ENCODE measurements at regions not wholly inside any gene's neighbourhood (a gene's known extent, or its start where the extent isn't known, plus 50 kb on each side); places are given as distances from the start of the nearest gene placed in this dataset.

DNA sequence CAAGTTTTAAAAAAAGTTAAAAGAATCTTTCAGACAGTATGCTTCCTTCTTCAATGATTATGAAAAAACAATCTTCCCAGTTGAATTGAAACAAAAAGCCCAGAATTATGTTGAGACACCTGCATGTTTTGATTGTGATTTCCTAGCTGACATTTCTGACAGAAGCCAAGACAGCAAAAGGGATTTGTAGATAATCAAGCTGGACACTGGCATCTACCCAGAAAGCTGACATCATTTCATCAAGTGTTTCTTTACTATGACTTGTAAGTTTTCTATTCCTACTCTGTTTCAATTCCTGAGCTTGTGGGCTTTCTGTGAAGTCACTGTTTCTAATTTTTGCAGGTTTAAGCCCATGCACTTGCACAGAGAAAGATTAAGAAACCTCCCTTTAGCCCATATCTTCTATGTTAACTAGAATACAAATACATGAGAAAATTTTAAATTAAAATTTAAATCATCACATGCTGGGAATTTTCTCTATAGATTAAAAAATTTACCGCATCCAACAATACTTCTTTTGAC lies 82.9 kb upstream of the CCDC85A start:
- no peak overlapping the region for H3K27ac ChIP-seq (ENCODE audit: low read depth, low read length)
- no peaks in the 10 kb centered on the region for H3K9me3 ChIP-seq (ENCODE audit: control insufficient read depth in 1 of 2, low read length in 2 of 2)
- H3K4me1 Mint-ChIP-seq: no peaks in the 10 kb centered on the region
- no peaks in the 10 kb centered on the region for H3K36me3 ChIP-seq (ENCODE audit: insufficient read depth, low read length)
- intact Hi-C loops (cut with micrococcal nuclease): no loop called here
- H3K27me3 ChIP-seq (ENCODE audit: insufficient read depth, low read length): no peaks in the 10 kb centered on the region
- DNase-seq: no peak
- ChIA-PET POLR2A (ENCODE audit: partially characterized antibody) (no interaction called here), CTCF (ENCODE audit: partially characterized antibody) (no interaction called here)
- H3K36me3 Mint-ChIP-seq: no peaks in the 10 kb centered on the region
- no peaks in the 10 kb centered on the region for H3K4me1 ChIP-seq (ENCODE audit: insufficient read depth, low read length)
- no peak overlapping the region for H3K27ac Mint-ChIP-seq
- H3K9me3 Mint-ChIP-seq: peaks cover 0 to 6% (median under 1%) of the 10 kb centered on the region in 8 donors
- H3K27me3 Mint-ChIP-seq: no peaks in the 10 kb centered on the region
- H3K4me3 Mint-ChIP-seq: no peak overlapping the region
- no peak overlapping the region for H3K4me3 ChIP-seq (ENCODE audit: low read length in 2 of 2)

GRCh38 chr2:56102098-56102497 lies 81.7 kb upstream of the CCDC85A start:
- H3K27ac Mint-ChIP-seq: no peak overlapping the region
- no peaks in the 10 kb centered on the region for H3K36me3 ChIP-seq (ENCODE audit: insufficient read depth, low read length)
- ChIA-PET POLR2A (ENCODE audit: partially characterized antibody) (no interaction called here), CTCF (ENCODE audit: partially characterized antibody) (no interaction called here)
- no peaks in the 10 kb centered on the region for H3K4me1 ChIP-seq (ENCODE audit: insufficient read depth, low read length)
- no peak overlapping the region for H3K27ac ChIP-seq (ENCODE audit: low read depth, low read length)
- no peaks in the 10 kb centered on the region for H3K27me3 ChIP-seq (ENCODE audit: insufficient read depth, low read length)
- peaks cover 0 to 5% (median under 1%) of the 10 kb centered on the region in 8 donors for H3K9me3 Mint-ChIP-seq
- DNase-seq: no peak
- H3K27me3 Mint-ChIP-seq: no peaks in the 10 kb centered on the region
- no peaks in the 10 kb centered on the region for H3K9me3 ChIP-seq (ENCODE audit: control insufficient read depth in 1 of 2, low read length in 2 of 2)
- H3K4me3 Mint-ChIP-seq: no peak overlapping the region
- no peaks in the 10 kb centered on the region for H3K4me1 Mint-ChIP-seq
- H3K4me3 ChIP-seq (ENCODE audit: low read length in 2 of 2): no peak overlapping the region
- intact Hi-C loops (cut with micrococcal nuclease): no loop called here
- no peaks in the 10 kb centered on the region for H3K36me3 Mint-ChIP-seq

DNA sequence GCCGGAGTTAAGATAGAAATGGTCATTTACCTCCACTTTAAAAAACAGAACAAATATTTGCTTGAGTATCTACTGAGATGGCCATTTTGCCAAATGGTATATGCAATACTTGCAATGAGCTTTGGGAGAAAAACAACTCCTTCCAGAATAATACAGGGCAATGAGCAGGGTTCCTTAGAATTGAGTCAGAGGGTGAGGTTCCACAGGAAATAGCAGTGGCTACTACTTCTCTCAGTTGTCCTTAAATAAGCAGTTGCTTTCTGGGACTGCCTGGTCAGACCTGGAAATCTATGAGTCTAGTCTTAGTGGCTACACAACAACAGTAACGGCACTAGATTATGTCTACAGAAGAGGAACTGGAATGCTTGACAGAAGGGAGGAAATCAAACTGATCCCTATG lies 80.9 kb upstream of the CCDC85A start:
- POLR2A ChIA-PET (ENCODE audit: partially characterized antibody): no interaction called here
- H3K9me3 Mint-ChIP-seq: peaks cover 0 to 4% (median under 1%) of the 10 kb centered on the region in 8 donors
- Histone ChIP-seq H3K4me3 (ENCODE audit: low read length in 2 of 2) (no peak overlapping the region), H3K27me3 (ENCODE audit: insufficient read depth, low read length) (no peaks in the 10 kb centered on the region), H3K4me1 (ENCODE audit: insufficient read depth, low read length) (no peaks in the 10 kb centered on the region), H3K9me3 (ENCODE audit: control insufficient read depth in 1 of 2, low read length in 2 of 2) (no peaks in the 10 kb centered on the region), H3K27ac (ENCODE audit: low read depth, low read length) (no peak overlapping the region), H3K36me3 (ENCODE audit: insufficient read depth, low read length) (no peaks in the 10 kb centered on the region)
- no peak overlapping the region for H3K27ac Mint-ChIP-seq
- CTCF ChIA-PET (ENCODE audit: partially characterized antibody): no interaction called here
- no peaks in the 10 kb centered on the region for H3K4me1 Mint-ChIP-seq
- intact Hi-C loops (cut with micrococcal nuclease): no loop called here
- no peak for DNase-seq
- H3K4me3 Mint-ChIP-seq: no peak overlapping the region
- H3K36me3 Mint-ChIP-seq: no peaks in the 10 kb centered on the region
- no peaks in the 10 kb centered on the region for H3K27me3 Mint-ChIP-seq

GRCh38 chr2:56104962-56105361 lies 78.8 kb upstream of the CCDC85A start:
- Histone ChIP-seq H3K27ac (ENCODE audit: low read depth, low read length) (no peak overlapping the region), H3K9me3 (ENCODE audit: control insufficient read depth in 1 of 2, low read length in 2 of 2) (no peaks in the 10 kb centered on the region), H3K4me1 (ENCODE audit: insufficient read depth, low read length) (no peaks in the 10 kb centered on the region), H3K36me3 (ENCODE audit: insufficient read depth, low read length) (no peaks in the 10 kb centered on the region), H3K27me3 (ENCODE audit: insufficient read depth, low read length) (no peaks in the 10 kb centered on the region), H3K4me3 (ENCODE audit: low read length in 2 of 2) (no peak overlapping the region)
- Mint-ChIP-seq H3K27me3 (peaks cover 0 to 1% of the 10 kb centered on the region in 2 donors), H3K4me1 (no peaks in the 10 kb centered on the region), H3K4me3 (no peak overlapping the region), H3K9me3 (peaks cover 0 to 4% (median 0%) of the 10 kb centered on the region in 8 donors), H3K36me3 (no peaks in the 10 kb centered on the region), H3K27ac (no peak overlapping the region)
- intact Hi-C loops (cut with micrococcal nuclease): no loop called here
- no peak for DNase-seq
- ChIA-PET CTCF (ENCODE audit: partially characterized antibody) (interaction anchor here (1.1 kb wide), 1 partner anchor 17 kb away, joined by 3 read pairs; no protein-coding TSS in a partner anchor), POLR2A (ENCODE audit: partially characterized antibody) (no interaction called here)

DNA sequence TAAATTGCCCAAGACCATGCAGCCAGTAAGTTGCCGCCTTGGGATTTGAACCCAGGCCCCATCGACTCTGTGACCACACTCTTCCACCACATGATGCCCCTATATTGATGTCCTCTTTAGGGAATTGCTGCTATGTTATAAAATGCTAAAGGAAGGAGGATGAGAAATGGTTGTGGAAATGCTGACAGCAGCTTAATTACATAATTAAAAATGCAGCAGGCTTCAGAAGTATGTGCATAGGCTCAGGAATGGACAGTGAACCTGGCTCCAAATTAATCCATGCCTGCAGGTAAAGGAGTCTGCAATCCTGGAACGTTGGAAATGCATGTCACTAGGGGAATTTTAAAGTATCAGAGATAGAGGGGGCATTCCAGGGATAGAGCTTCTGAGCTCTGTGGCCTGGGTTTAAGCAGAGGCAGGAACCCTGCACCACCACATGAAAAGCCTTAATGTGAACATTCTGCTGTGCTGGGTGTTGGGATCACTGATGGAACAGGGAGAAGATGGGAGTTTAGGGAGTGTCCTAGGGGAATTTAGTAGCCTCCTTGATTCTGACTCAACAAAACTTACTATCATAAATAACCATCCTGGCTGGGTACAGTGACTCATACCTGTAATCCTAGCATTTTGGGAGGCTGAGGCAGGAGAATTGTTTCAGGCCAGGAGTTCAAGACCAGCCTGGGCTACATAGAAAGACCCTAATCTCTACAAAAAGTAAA lies 76.1 kb upstream of the CCDC85A start:
- Histone ChIP-seq H3K9me3 (ENCODE audit: control insufficient read depth in 1 of 2, low read length in 2 of 2) (no peaks in the 10 kb centered on the region), H3K4me3 (ENCODE audit: low read length in 2 of 2) (no peak overlapping the region), H3K27ac (ENCODE audit: low read depth, low read length) (no peak overlapping the region), H3K36me3 (ENCODE audit: insufficient read depth, low read length) (no peaks in the 10 kb centered on the region), H3K4me1 (ENCODE audit: insufficient read depth, low read length) (no peaks in the 10 kb centered on the region), H3K27me3 (ENCODE audit: insufficient read depth, low read length) (no peaks in the 10 kb centered on the region)
- Mint-ChIP-seq H3K27ac (no peak overlapping the region), H3K36me3 (no peaks in the 10 kb centered on the region), H3K27me3 (peaks cover 0 to 1% of the 10 kb centered on the region in 2 donors), H3K4me1 (no peaks in the 10 kb centered on the region), H3K9me3 (peaks cover 0 to 4% (median 0%) of the 10 kb centered on the region in 8 donors), H3K4me3 (no peak overlapping the region)
- CTCF ChIA-PET (ENCODE audit: partially characterized antibody): no interaction called here
- POLR2A ChIA-PET (ENCODE audit: partially characterized antibody): no interaction called here
- no peak for DNase-seq
- intact Hi-C loops (cut with micrococcal nuclease): no loop called here

- H3K27ac Mint-ChIP-seq: no peak overlapping the region
- intact Hi-C loops (cut with micrococcal nuclease): no loop called here
These were observed 75.0 kb upstream of the CCDC85A start for GRCh38 chr2:56108806-56109205.

GRCh38 chr2:56109994-56110393 lies 73.8 kb upstream of the CCDC85A start:
- peaks cover 0 to 2% (median 0%) of the 10 kb centered on the region in 8 donors for H3K9me3 Mint-ChIP-seq
- CTCF ChIA-PET (ENCODE audit: partially characterized antibody): interaction anchor here (0.7 kb wide), 1 partner anchor 21 kb away, joined by 3 read pairs; no protein-coding TSS in a partner anchor

More at GRCh38 chr2:56108806-56109205, 75.0 kb upstream of the CCDC85A start:
- Mint-ChIP-seq H3K36me3 (no peaks in the 10 kb centered on the region), H3K27me3 (peaks cover 0 to 1% of the 10 kb centered on the region in 2 donors), H3K4me1 (no peaks in the 10 kb centered on the region), H3K9me3 (peaks cover 0 to 2% (median 0%) of the 10 kb centered on the region in 8 donors), H3K4me3 (no peak overlapping the region)
- H3K4me1 ChIP-seq (ENCODE audit: insufficient read depth, low read length): no peaks in the 10 kb centered on the region
- DNase-seq: no peak
- H3K9me3 ChIP-seq (ENCODE audit: control insufficient read depth in 1 of 2, low read length in 2 of 2): no peaks in the 10 kb centered on the region
- no peaks in the 10 kb centered on the region for H3K36me3 ChIP-seq (ENCODE audit: insufficient read depth, low read length)
- H3K27ac ChIP-seq (ENCODE audit: low read depth, low read length): no peak overlapping the region
- H3K4me3 ChIP-seq (ENCODE audit: low read length in 2 of 2): no peak overlapping the region
- CTCF ChIA-PET (ENCODE audit: partially characterized antibody): no interaction called here
- POLR2A ChIA-PET (ENCODE audit: partially characterized antibody): no interaction called here
- no peaks in the 10 kb centered on the region for H3K27me3 ChIP-seq (ENCODE audit: insufficient read depth, low read length)

More at GRCh38 chr2:56109994-56110393, 73.8 kb upstream of the CCDC85A start:
- no peaks in the 10 kb centered on the region for H3K4me1 Mint-ChIP-seq
- H3K36me3 Mint-ChIP-seq: no peaks in the 10 kb centered on the region
- H3K27ac ChIP-seq (ENCODE audit: low read depth, low read length): no peak overlapping the region
- no peak for DNase-seq
- H3K9me3 ChIP-seq (ENCODE audit: control insufficient read depth in 1 of 2, low read length in 2 of 2): no peaks in the 10 kb centered on the region
- peaks cover 0 to 1% of the 10 kb centered on the region in 2 donors for H3K27me3 Mint-ChIP-seq
- POLR2A ChIA-PET (ENCODE audit: partially characterized antibody): no interaction called here
- no peak overlapping the region for H3K27ac Mint-ChIP-seq
- H3K27me3 ChIP-seq (ENCODE audit: insufficient read depth, low read length): no peaks in the 10 kb centered on the region
- no peaks in the 10 kb centered on the region for H3K36me3 ChIP-seq (ENCODE audit: insufficient read depth, low read length)
- no peaks in the 10 kb centered on the region for H3K4me1 ChIP-seq (ENCODE audit: insufficient read depth, low read length)
- no peak overlapping the region for H3K4me3 Mint-ChIP-seq
- H3K4me3 ChIP-seq (ENCODE audit: low read length in 2 of 2): no peak overlapping the region
- intact Hi-C loops (cut with micrococcal nuclease): no loop called here

Measured in CD4-positive, alpha-beta memory T cell (primary cell).